ENCODE measurements at regions not wholly inside any gene's neighbourhood (a gene's known extent, or its start where the extent isn't known, plus 50 kb on each side); places are given as distances from the start of the nearest gene placed in this dataset.

GRCh38 chr4:188918787-188919186 lies 779.5 kb downstream of the TRIML1 start:
- no peak overlapping the region for H3K9ac ChIP-seq (ENCODE audit: low read length)
- H3K36me3 ChIP-seq (replicated peaks; ENCODE audit: low read depth, low read length): no peaks in the 10 kb centered on the region
- no peak for TF ChIP-seq CTCF (IDR thresholded peaks at IDR 0.05; ENCODE audit: low read depth, low read length)
- TF ChIP-seq EZH2phosphoT487 (IDR thresholded peaks at IDR 0.05; ENCODE audit: low read depth): no peak
- H3K4me3 ChIP-seq (ENCODE audit: low read length): no peak overlapping the region
- no peak overlapping the region for H3K4me2 ChIP-seq (ENCODE audit: low read length)
- H3K27ac ChIP-seq (ENCODE audit: low read length): no peak overlapping the region
- no peak overlapping the region for H2AFZ ChIP-seq (ENCODE audit: low read depth, low read length)
- H3K27me3 ChIP-seq (ENCODE audit: low read depth, low read length): no peaks in the 10 kb centered on the region
- H3K9me3 ChIP-seq (ENCODE audit: insufficient read depth, low read length): no peaks in the 10 kb centered on the region
- no peaks in the 10 kb centered on the region for H4K20me1 ChIP-seq (ENCODE audit: insufficient read depth, low read length)
- no peaks in the 10 kb centered on the region for H3K79me2 ChIP-seq (ENCODE audit: low read length)
- H3K4me1 ChIP-seq (ENCODE audit: low read length): no peaks in the 10 kb centered on the region

- no peaks in the 10 kb centered on the region for H3K9me3 ChIP-seq (ENCODE audit: insufficient read depth, low read length)
- H3K27ac ChIP-seq (ENCODE audit: low read length): no peak overlapping the region
- H3K36me3 ChIP-seq (replicated peaks; ENCODE audit: low read depth, low read length): no peaks in the 10 kb centered on the region
- H3K4me2 ChIP-seq (ENCODE audit: low read length): no peak overlapping the region
- H3K4me3 ChIP-seq (ENCODE audit: low read length): no peak overlapping the region
- no peaks in the 10 kb centered on the region for H4K20me1 ChIP-seq (ENCODE audit: insufficient read depth, low read length)
- no peak overlapping the region for H3K9ac ChIP-seq (ENCODE audit: low read length)
- no peak for TF ChIP-seq EZH2phosphoT487 (IDR thresholded peaks at IDR 0.05; ENCODE audit: low read depth)
- TF ChIP-seq CTCF (IDR thresholded peaks at IDR 0.05; ENCODE audit: low read depth, low read length): no peak
- no peaks in the 10 kb centered on the region for H3K4me1 ChIP-seq (ENCODE audit: low read length)
- H3K79me2 ChIP-seq (ENCODE audit: low read length): no peaks in the 10 kb centered on the region
- H3K27me3 ChIP-seq (ENCODE audit: low read depth, low read length): no peaks in the 10 kb centered on the region
- no peak overlapping the region for H2AFZ ChIP-seq (ENCODE audit: low read depth, low read length)
These were observed 791.6 kb downstream of the TRIML1 start for GRCh38 chr4:188930822-188931221.

GRCh38 chr4:188934320-188934962 lies 795.2 kb downstream of the TRIML1 start:
- Histone ChIP-seq H3K4me1 (ENCODE audit: low read length) (no peaks in the 10 kb centered on the region), H3K9ac (ENCODE audit: low read length) (no peak overlapping the region), H3K9me3 (ENCODE audit: insufficient read depth, low read length) (no peaks in the 10 kb centered on the region), H3K36me3 (replicated peaks; ENCODE audit: low read depth, low read length) (no peaks in the 10 kb centered on the region), H3K27me3 (ENCODE audit: low read depth, low read length) (no peaks in the 10 kb centered on the region), H2AFZ (ENCODE audit: low read depth, low read length) (no peak overlapping the region), H3K4me2 (ENCODE audit: low read length) (no peak overlapping the region), H3K79me2 (ENCODE audit: low read length) (no peaks in the 10 kb centered on the region), H3K27ac (ENCODE audit: low read length) (no peak overlapping the region), H3K4me3 (ENCODE audit: low read length) (no peak overlapping the region), H4K20me1 (ENCODE audit: insufficient read depth, low read length) (no peaks in the 10 kb centered on the region)
- TF ChIP-seq EZH2phosphoT487 (IDR thresholded peaks at IDR 0.05; ENCODE audit: low read depth): no peak
- no peak for TF ChIP-seq CTCF (IDR thresholded peaks at IDR 0.05; ENCODE audit: low read depth, low read length)

GRCh38 chr4:188941524-188942119 lies 802.4 kb downstream of the TRIML1 start:
- Histone ChIP-seq H4K20me1 (ENCODE audit: insufficient read depth, low read length) (no peaks in the 10 kb centered on the region), H3K4me1 (ENCODE audit: low read length) (no peaks in the 10 kb centered on the region), H3K27ac (ENCODE audit: low read length) (no peak overlapping the region), H3K4me3 (ENCODE audit: low read length) (no peak overlapping the region), H3K9ac (ENCODE audit: low read length) (no peak overlapping the region), H3K36me3 (replicated peaks; ENCODE audit: low read depth, low read length) (no peaks in the 10 kb centered on the region), H3K9me3 (ENCODE audit: insufficient read depth, low read length) (no peaks in the 10 kb centered on the region), H3K79me2 (ENCODE audit: low read length) (no peaks in the 10 kb centered on the region), H3K27me3 (ENCODE audit: low read depth, low read length) (no peaks in the 10 kb centered on the region), H2AFZ (ENCODE audit: low read depth, low read length) (no peak overlapping the region), H3K4me2 (ENCODE audit: low read length) (no peak overlapping the region)
- TF ChIP-seq CTCF (IDR thresholded peaks at IDR 0.05; ENCODE audit: low read depth, low read length) (no peak), EZH2phosphoT487 (IDR thresholded peaks at IDR 0.05; ENCODE audit: low read depth) (no peak)
